ENCODE measurements at regions not wholly inside any gene's neighbourhood (a gene's known extent, or its start where the extent isn't known, plus 50 kb on each side); places are given as distances from the start of the nearest gene placed in this dataset.

GRCh38 chr6:102902471-102902870 is 1509.0 kb downstream of the GRIK2 start:
- no peak for TF ChIP-seq POLR2AphosphoS5 (IDR thresholded peaks at IDR 0.05)
- no peak for TF ChIP-seq EP300 (IDR thresholded peaks at IDR 0.05)
